HEK293T (cell line): ENCODE measurements at regions not wholly inside any gene's neighbourhood (a gene's known extent, or its start where the extent isn't known, plus 50 kb on each side); places are given as distances from the start of the nearest gene placed in this dataset.

Experiments used
- BHLHE40 ChIP-seq: fragments of 450-650 bp; IDR thresholded peaks from 2 replicates; pipeline ENCODE4 v1.6.1; 2016; ENCODE audit warnings: mild to moderate bottlenecking, moderate library complexity, borderline replicate concordance
- ELF4 ChIP-seq: fragments of 450-650 bp; IDR thresholded peaks from 2 replicates; pipeline ENCODE4 v1.6.1; 2017; ENCODE audit warnings: antibody characterized with exemption
- FOXA1 ChIP-seq: fragments of 450-650 bp; IDR thresholded peaks from 2 replicates; pipeline ENCODE4 v1.6.1; 2016; ENCODE audit warnings: mild to moderate bottlenecking
- FOXK2 ChIP-seq: fragments of 450-650 bp; IDR thresholded peaks from 2 replicates; pipeline ENCODE4 v1.6.1; 2016; ENCODE audit warnings: mild to moderate bottlenecking
- FOXM1 ChIP-seq: fragments of 450-650 bp; IDR thresholded peaks from 2 replicates; pipeline ENCODE4 v1.6.1; 2017; ENCODE audit warnings: mild to moderate bottlenecking, borderline replicate concordance
- HDGF ChIP-seq: fragments of 450-650 bp; IDR thresholded peaks from 2 replicates; pipeline ENCODE4 v1.6.1; 2017; ENCODE audit warnings: antibody characterized with exemption, borderline replicate concordance
- SP1 ChIP-seq: fragments of 450-650 bp; IDR thresholded peaks from 2 replicates; pipeline ENCODE4 v1.6.1; 2017
- SUZ12 ChIP-seq: fragments of 450-650 bp; IDR thresholded peaks from 2 replicates; pipeline ENCODE4 v1.6.1; 2016; ENCODE audit warnings: mild to moderate bottlenecking
- TARDBP ChIP-seq: fragments of 450-650 bp; IDR thresholded peaks from 2 replicates; pipeline ENCODE4 v1.6.1; 2016

GRCh38 chr9:23621188-23621587 lies 204.9 kb downstream of the ELAVL2 start:
- no peak for TF ChIP-seq ELF4
- TF ChIP-seq FOXM1, result no peak
- TF ChIP-seq FOXA1, result no peak
- TF ChIP-seq SP1, result no peak
- TF ChIP-seq SUZ12, result no peak
- TF ChIP-seq FOXK2, result no peak
- no peak for TF ChIP-seq TARDBP
- TF ChIP-seq HDGF, result no peak
- no peak for TF ChIP-seq BHLHE40
